ENCODE measurements at regions not wholly inside any gene's neighbourhood (a gene's known extent, or its start where the extent isn't known, plus 50 kb on each side); places are given as distances from the start of the nearest gene placed in this dataset.

GRCh38 chr3:94875149-94875548 is 812.3 kb downstream of the NSUN3 start:
- no peak for DNase-seq

- DNase-seq: no peak
Measured at GRCh38 chr3:94887065-94887464, 824.2 kb downstream of the NSUN3 start.

DNA sequence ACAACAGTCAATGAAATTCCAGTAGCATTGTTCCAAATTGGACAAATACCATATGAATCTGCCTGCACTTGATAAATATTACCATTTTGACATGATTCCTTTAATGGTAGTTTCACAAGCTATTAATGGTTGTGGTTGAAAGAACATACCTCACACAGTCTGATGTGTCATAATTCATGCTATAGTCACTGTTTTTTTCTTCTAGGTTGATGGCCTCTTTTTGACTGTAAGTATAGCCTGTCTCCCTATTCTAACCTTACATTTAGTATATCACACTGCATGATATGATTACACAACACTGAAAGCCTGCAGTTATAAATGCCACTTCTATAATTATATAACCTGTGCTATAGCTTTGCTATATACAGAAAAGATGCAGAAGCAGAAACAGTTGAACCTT is 834.1 kb downstream of the NSUN3 start:
- DNase-seq: no peak

- no peak for DNase-seq
Measured at GRCh38 chr3:94904156-94904674, 841.4 kb downstream of the NSUN3 start.

GRCh38 chr3:94909726-94910125 is 846.9 kb downstream of the NSUN3 start:
- no peak for DNase-seq

GRCh38 chr3:94912656-94913055 is 849.8 kb downstream of the NSUN3 start:
- no peak for DNase-seq

DNA sequence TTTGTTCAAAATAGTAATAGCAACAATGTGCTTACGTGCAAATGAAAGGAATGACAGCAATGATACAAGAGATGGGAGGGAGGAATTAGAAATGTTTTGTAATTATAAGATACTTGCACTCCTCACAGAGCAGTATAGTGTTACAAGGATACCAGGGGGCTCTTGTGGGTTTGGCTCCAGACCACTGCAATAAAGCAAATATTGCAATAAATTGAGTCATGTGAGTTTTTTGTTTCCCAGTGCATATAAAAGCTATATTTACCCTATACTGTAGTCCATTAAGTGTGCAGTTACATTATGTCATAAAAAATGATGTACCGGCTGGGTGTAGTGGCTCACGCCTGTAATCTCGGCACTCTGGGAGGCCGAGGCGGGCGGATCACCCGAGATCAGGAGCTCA is 864.3 kb downstream of the NSUN3 start:
- DNase-seq: no peak

DNA sequence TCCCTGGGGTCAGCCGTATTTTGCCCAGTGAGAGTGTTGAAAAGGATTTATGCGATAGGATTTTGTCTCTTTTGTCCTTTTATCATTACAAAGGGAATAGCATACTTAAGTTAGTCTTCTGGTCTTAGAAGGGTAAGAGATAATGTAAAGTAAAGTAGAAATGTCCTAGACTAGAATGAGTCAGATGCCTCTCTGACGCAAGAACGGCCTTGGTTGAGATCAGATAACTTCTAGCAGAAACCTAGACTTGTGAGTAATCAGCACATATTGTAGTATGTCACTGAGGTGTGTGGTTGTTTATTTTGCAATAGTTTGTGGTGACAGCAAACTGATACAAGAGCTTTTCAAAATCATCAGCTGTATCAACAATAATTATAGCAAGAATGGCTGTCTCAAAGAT is 866.1 kb downstream of the NSUN3 start:
- peak; percentile 47 for DNase-seq

GRCh38 chr3:94935738-94936580 is 873.1 kb downstream of the NSUN3 start:
- DNase-seq: no peak

DNA sequence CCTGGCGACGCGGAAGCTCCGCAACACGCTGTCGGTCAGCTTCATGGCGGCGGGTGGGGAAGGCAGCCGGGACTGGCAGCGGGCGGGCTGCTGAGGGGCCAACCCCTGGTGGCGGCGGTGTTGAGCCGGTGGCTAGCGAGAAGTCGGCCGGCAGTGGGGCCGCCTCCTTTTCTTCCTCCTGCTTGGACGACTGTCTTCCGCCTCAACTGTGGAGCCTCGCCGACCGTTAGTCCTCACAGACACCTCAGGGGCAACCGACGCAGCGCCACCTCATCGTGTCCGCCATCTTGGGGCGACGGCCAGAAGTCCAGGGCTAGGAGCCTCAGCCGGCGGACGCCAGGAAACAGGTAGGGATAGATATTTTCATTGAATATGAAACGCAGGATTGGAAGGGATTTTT is 875.1 kb downstream of the NSUN3 start:
- no peak for DNase-seq

GRCh38 chr3:94946683-94947082 is 883.8 kb downstream of the NSUN3 start:
- no peak for DNase-seq

- no peak for DNase-seq
Measured at GRCh38 chr3:94961423-94962100, 898.7 kb downstream of the NSUN3 start.

DNA sequence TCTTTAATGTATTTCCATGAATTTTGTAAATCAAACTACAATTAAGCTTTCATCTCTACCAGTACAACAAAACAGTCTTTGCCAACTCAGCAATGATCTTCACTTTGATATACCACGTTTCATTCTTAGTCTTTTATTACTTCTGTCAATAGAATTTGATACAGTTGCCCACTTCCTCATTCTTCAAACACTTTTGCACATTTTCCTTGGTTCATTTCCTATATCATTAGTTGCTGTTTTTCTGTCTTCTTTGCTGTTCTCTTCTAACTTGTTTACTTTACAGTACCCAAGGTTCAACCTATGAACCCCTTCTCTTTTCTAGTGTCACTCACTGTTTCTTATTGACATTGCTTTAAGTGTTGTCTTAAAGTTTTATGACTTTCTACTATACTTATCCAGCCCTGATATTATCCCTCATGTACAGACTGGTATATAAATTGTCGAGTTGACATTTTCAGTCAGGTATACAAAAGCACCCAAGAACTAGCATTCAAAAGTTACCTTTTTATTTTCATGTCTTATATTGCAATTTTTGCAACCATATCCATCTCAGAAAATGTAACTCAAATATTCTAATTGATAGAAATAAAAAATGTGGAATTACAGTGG is 903.1 kb downstream of the NSUN3 start:
- no peak for DNase-seq

DNA sequence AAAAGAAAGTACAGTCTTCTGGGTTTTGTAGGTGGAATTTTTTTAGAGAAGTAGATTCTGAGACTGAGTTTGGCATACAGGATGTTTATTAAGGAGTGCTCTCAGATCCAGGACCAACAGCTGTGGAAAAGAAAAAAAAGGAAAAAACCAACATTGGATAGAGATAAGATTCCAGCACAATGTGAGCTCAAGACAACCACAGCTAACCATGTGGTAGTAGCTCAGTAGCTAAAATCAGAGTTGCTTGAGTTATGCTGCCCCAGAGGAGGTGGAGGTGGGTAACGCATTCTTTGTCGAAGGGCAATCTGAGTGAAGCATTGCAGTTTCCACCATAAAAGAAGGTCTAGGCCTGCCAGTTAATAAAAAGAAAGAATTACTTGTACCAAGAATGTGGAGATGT is 904.3 kb downstream of the NSUN3 start:
- no peak for DNase-seq

DNA sequence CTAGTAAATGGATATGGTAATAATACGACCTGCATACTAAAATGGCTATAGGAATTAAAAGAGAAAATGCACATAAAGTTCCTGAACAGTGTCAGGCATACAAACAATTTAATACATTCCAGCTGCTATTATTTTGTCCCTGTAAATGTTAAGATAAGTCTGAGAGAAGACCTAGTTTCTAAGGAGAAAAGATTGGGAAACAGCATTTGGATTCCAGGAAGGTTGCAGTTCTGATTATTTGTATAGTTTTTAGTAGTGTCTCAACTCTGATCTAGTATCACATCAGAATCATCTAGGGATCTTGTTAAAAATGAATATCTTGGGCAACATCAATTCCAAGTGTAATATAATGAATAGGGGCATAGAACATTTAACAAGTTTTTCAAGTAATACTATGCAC is 905.7 kb downstream of the NSUN3 start:
- DNase-seq: no peak

DNA sequence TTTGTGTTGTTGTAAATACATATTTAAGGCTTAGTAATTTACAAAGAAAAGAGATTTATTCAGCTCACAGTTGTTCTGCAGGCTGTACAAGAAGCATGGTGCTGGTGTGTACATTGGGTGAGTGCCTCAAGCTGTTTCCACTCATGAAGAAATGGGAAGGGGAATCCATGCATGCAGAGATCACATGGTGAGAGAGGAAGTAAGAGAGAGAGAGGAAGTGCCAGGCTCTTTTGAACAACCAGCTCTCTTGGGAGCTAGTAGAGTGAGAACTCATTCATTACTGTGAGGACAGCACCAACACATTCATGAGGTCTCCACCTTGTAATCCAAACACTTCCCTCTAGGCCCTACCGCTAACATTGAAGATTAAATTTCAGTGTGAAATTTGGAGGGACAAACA is 909.2 kb downstream of the NSUN3 start:
- no peak for DNase-seq

DNA sequence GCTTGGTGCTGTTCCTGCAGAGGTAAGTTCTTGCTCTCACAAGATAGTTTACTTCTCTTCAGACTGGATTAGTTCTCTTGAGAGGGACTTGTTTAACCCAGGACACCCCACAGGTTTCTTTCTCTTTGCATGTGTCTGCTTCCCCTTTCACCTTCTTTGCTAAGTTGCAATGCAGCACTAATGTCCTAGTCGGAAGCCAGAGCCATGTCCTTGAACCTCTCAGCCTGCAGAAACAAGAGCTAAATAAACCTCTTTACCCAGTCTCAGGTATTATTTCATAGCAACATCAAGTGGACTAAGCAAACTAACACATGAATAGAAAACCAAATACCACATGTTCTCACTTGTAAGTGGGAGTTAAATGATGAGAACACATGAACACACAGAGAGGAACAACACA is 915.2 kb downstream of the NSUN3 start:
- no peak for DNase-seq

GRCh38 chr3:94985778-94986177 is 922.9 kb downstream of the NSUN3 start:
- DNase-seq: no peak

DNA sequence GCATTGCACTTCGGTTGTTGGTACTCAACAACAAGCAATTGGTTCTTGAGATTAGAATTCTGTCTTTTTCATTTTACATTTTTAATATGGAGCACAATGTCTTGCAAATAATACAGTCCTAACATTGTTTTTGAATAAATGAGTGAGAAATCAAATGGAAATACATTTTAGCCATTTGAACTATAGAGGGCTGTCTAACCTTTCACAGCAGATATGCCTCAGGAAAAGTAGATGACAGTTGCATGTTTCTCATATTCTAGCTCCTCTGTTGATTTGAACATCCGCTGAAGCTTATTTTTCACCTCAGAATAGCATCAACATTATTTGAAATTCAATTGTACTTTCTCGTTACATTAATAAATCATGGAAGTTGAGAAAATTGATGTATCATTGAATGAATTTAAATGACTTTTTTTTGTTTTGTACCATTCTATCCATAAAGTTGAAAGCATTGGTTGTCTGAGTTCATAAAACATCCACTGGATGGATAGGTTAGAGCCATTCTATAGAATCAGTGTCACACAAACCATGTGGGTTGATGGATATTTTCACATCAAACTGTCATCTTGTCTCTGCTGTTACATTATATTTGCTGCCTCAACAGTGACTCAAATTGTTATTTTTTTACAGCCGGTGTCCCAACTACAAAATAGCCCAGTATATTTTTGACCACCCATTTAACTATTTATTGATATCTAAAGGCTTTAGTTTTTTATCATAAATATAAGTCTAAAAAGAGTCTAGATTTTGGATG is 928.3 kb downstream of the NSUN3 start:
- DNase-seq: no peak

DNA sequence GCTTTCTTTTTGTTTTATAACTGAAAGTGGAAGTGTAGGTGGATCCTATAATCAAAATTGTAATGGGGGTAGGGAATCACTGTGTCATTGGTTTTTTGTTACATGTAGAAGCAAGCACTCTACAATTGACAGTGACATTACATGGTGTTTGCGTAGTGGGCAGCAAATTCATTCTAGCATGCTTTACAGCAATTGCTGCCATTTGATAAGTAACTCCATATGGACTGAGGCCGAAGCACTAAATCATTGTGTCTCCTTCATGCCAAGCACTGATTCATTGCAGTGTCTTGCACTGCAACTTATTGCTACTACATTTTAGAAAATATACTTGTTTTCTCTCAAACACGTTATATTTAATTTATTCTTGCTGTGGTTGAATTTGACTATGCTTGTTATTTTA is 933.9 kb downstream of the NSUN3 start:
- no peak for DNase-seq

- DNase-seq: no peak
Measured at GRCh38 chr3:95002438-95003046, 939.7 kb downstream of the NSUN3 start.

GRCh38 chr3:95028688-95029087 is 965.8 kb downstream of the NSUN3 start:
- no peak for DNase-seq

DNA sequence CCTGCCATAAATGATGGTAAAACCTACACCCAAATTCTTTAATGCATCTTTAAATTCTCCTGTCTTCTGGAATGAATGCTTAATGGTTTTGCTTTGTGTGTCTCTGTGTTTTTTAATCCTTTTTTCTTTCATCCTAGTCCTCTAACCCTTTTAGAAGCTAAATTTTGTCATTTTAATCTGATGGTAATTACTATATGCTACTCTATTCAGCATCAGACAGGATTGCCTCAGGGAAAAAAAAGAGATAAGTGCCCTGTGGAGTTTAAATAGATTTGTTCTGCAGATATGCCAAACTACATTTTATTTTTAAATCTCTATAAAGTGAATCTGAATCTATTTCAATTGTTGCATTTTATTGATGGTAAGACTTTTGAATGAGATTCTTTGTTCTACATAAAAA is 966.8 kb downstream of the NSUN3 start:
- DNase-seq: no peak
